RPMI7951 (cell line): ENCODE measurements at regions not wholly inside any gene's neighbourhood (a gene's known extent, or its start where the extent isn't known, plus 50 kb on each side); places are given as distances from the start of the nearest gene placed in this dataset.
"Not testable (repeated sequence)": the region's sequence is repeated elsewhere in the genome, so short reads cannot be mapped to it uniquely, and the experiment has no call there.

Experiments
- DNase-seq: peaks from one replicate; pipeline ENCODE4 v3.0.0-alpha.2; 2012; ENCODE audit warnings: low read depth

DNA sequence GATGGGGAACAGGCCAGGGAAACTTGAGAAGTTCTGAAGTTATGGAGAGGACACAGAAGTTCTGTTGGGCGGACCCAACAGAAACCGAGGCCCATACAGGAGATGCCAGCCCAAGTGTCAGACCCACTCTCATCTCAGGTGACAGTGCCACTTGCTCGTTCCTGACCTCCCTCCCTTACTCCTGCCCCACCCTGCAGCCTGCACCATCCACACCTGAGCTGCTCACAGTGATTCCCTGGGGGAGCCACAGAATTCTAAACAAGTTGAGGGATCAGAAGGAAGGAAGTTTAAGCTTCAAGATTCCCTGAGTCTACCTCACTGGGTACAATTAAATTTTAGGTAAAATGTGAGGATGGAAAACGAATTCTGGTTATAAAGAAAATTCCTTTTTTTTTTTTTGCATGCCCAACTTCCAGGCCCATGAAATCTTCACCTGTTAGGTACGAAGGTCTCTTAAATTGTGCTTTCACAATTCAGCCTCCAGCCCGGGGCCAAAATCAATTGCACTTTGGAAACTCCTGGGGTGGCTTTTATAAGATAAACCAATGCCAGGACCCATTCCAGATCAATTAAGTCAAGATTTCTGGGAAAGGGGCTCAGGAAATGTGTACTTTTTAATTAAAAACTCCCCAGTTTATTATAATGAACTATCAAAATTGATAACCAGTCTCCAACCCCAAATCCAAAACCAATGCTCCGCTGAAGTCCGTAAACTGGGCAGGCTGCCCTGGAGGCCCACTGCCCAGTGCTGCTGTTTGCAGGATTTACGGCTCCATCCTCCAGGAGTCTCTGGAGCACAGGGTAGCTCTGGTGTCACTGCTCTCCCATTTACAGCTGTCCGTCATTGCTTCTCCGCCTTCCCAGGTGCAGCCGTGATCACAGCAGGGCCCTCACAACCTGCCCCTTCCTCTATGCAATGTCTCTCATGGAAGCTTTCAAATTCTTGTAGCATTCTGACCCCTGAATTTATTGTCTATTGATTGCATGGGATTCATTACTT is 643.5 kb downstream of the UQCRFS1 start:
- no peak for DNase-seq

GRCh38 chr19:28567834-28568233 is 645.1 kb downstream of the UQCRFS1 start:
- DNase-seq = no peak

DNA sequence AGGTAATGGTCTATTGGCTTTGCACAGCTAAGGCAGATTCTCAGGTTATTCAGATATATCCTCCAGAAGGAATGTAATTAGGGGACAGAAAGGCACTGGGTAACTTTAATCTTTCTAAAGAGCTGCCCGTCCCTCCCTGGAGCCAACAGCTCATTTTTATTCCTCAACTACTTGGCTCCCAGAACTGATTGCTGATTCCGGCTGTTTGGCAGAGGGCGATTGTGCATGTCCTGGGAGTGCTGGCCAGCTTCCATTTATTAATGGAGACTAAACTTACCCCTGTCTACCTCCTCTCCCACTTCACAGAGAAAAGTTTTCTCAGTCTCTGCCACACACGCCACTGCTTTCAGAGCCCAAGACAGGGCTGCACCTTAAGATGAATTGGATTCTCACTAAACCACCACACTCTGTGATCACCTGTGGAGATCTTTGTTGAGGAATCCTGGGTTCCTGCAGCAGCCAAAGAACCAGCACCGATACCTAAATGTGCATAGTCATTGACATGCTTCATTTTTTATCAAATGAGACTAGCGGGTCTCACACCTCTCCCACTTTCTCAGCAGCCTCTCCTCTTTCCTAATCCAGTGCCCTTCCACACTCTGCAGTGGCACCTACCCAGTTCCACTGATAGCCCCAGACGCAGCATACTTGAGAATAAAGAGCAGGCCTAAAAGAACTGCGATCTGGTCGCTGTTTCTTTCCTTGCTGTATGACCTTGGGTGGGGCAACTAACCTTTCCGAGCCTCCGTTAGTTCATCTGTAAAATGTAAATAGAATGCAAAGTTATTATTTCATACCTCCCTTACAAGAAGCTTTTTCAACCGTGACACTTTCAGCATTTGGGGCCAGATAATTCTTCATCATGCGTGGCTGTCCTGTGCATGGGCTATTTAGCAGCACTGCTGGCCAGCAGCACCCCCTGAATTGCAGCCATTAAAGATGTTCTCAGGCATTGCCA is 648.7 kb downstream of the UQCRFS1 start:
- no peak for DNase-seq

- no peak for DNase-seq
Observed at GRCh38 chr19:28560786-28561185, 652.2 kb downstream of the UQCRFS1 start.

- no peak for DNase-seq
Observed at GRCh38 chr19:28558783-28559182, 654.2 kb downstream of the UQCRFS1 start.

DNA sequence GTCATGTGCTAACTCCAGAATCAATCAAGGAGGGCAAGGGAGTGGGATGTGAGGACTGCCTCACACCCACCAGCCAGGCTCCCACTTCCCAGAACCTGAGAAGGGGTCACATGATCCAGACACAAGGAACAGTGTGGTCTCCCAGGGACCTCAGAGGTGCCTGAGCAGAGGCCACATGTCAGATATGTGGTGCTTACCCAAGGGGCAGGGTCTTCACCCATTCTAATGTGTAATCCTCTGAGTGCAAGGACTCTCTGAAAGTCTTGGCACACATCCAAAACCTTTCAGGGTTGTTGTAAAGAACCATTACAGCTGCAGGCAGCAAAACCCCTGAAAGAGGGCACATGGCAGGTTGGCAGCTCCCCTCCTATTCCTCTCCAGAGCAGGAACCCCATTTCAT is 656.6 kb downstream of the UQCRFS1 start:
- DNase-seq = no peak

GRCh38 chr19:28555317-28555716 is 657.6 kb downstream of the UQCRFS1 start:
- no peak for DNase-seq

- DNase-seq = no peak
Observed at GRCh38 chr19:28554321-28555091, 658.4 kb downstream of the UQCRFS1 start.

- DNase-seq = no peak
Observed at GRCh38 chr19:28553764-28554163, 659.2 kb downstream of the UQCRFS1 start.

DNA sequence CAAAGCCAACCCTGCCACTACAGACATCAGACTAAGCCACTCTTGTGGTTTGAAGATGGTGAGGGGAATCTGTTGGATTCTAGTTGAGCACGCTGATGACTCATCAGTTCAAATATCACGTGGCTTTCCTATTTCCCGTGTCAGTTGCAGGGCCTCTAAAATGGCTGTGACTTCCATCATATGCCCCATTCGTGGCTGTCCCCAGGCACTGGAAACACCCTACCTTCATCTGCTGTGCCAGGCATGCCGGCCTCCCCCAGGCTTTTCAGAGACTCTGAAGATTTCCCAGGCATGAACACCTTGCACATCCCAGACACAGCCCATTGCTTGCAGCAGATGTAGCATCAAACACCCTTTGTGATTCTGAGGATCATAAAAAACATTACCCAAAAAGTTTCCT is 659.9 kb downstream of the UQCRFS1 start:
- peak; percentile 2 for DNase-seq

GRCh38 chr19:28549680-28550277 is 663.2 kb downstream of the UQCRFS1 start:
- DNase-seq = no peak

DNA sequence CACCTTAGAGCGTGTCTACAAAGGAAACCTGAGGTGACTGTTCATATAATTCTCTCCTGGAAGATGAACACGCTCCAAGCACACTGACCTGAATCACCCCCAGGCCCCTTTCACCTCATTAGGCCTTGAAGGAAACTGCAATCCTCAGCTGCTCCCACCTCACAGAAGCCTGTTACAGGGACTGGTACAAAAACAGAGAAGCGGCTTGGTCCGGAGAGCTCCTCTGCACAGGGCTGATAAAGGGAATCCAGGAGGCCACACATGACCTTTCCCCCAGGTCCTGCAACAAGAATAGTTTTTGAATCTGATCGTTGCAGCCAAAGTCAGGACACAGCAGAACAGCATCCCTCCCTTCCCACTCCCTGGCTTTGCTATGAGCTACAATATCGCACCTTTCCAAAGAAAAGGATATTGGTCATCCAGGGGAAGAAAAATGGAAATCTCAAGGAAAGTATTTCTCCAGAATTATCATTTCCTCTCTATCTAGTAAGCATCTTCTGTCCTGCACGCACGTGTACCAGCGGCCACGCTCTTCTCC is 666.7 kb downstream of the UQCRFS1 start:
- DNase-seq = no peak

DNA sequence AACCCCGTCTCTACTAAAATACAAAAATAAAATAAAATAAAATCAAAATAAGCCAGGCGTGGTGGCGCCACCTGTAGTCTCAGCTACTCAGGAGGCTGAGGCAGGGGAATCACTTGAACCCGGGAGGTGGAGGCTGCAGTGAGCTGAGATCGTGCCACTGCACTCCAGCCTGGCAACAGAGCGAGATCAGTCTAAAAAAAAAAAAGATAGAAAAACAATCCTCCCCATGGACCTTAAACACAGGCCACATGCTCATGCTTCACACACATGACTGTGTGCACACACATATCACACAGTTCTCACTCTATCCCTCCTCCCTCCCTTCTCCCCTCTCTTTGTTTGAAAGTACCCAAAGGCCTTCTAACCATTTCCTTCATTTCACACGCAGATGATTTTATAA is 667.6 kb downstream of the UQCRFS1 start:
- DNase-seq = not testable (repeated sequence)

DNA sequence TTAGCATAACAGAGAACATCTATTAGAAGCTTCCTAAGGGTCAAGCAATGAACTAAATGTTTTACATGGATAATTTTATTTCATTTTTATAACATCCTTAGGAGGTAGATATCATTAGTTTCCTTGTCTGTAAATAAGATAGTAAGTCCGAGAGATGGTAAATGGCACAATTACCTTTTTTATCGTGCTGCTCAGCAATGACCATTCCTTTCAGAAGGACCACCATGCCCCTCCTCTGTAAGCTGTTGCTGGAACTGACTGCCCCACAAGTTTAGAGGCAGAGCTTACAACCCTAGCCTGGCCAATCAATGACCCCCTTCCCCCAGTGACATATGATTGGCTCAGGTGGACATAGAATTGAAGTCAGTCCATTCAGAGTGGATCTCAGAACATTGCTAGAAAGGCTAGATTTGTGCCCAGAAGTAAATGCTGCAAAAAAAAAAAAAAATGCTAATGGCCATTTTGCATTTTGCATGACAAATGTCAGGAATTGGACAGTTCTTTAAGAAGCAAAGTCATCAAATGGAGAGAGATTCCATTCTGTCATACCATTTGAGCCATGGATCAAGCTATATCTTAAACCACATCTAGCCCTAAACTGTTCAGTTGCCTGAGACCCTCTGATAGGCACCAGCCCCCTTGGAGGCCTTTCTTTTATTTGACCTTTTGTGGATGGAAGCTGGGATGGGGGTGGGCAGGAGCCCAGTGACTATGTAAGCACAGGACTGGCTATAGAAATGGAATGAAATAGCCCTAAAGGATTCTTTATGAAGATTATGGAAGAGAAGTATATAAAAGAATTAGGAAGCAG is 668.3 kb downstream of the UQCRFS1 start:
- DNase-seq = no peak

- no peak for DNase-seq
Observed at GRCh38 chr19:28543244-28543776, 669.6 kb downstream of the UQCRFS1 start.

DNA sequence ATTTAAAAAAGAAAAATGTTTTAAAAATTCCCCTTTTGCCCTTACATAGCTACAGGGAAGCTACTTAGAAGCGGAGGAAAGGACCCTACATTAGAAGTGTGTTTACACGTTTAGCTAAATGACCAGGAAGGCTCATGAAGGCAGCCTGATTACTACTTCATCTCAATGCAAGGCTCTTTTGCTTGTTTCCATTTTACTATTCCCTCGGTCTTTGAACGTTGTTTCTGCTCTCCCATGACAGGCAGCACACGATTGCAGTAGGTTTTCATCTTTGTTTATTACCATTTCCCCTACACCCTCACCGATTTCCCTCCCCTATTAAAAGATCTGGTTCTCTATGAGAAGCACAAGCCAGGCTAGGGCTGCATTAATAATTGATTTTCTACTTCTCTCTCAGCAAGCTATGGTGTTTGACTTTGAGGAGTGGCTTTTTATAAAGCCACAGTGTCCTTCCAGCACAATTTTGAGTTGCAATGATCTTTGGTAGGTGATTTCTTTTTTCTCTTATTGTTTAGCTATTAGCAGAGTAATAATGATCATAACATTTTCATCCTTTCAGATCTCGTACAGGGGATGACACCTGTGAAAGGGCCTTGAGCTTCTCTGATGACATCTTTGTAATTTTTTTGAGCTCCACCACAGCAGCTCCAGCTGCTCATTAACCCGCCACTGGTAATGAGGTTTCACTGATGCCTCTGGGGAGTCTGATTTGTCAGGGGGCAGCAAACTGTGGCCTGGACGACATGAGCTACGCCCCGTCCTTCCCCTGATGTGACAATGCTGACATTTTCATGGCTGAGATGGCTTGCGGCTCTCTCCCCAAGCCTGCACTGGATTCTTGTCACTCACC is 670.3 kb downstream of the UQCRFS1 start:
- DNase-seq = no peak

GRCh38 chr19:28541602-28542393 is 671.2 kb downstream of the UQCRFS1 start:
- DNase-seq = no peak

GRCh38 chr19:28541029-28541428 is 671.9 kb downstream of the UQCRFS1 start:
- DNase-seq = no peak
